GM18867 (cell line): ENCODE measurements at regions not wholly inside any gene's neighbourhood (a gene's known extent, or its start where the extent isn't known, plus 50 kb on each side); places are given as distances from the start of the nearest gene placed in this dataset.

Source experiments
- ATAC-seq: cut with Tn5 transposase; IDR thresholded peaks from one replicate; pipeline ENCODE4 v1.9.1; 2021; ENCODE audit warnings: mild to moderate bottlenecking, moderate library complexity; ENCODE audit not compliant: unreplicated experiment

GRCh38 chr2:49210191-49210590 lies 55.9 kb upstream of the FSHR start:
- no peak for ATAC-seq

DNA sequence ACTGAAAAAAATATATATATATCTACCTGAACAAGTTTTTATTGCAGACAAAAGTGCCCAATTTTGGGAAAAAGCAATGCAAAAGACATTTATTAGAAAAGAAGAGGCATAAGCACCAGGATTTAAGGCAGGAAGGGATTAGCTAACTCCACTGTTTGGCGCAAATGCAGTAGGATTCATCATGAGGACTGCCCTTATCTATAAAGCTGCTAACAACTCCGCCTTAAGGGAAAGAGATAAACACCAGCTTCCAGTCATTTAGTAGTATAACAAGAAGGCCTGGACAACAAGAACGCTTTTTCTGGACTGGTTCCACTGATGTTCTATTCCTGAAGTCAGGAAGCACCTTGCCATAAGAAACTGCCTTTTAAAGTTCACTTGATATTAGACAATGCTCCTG lies 52.9 kb upstream of the FSHR start:
- ATAC-seq: no peak
